Bronchial epithelial cell (primary cell): ENCODE measurements at regions not wholly inside any gene's neighbourhood (a gene's known extent, or its start where the extent isn't known, plus 50 kb on each side); places are given as distances from the start of the nearest gene placed in this dataset.

Experiments
- DNase-seq: peaks from one replicate; pipeline ENCODE4 v3.0.0-alpha.2; 2010; ENCODE audit warnings: low read depth
- FAIRE-seq: peaks from 2 replicates; lab custom pipeline; 2011; peaks lifted over from hg19 to GRCh38; lab: Jason Lieb, UNC
- H3K27me3 ChIP-seq: 2 replicates; pipeline ENCODE4 v1.5.1; 2011; ENCODE audit warnings: low read length; ENCODE audit not compliant: control insufficient read depth, insufficient read depth
- H3K36me3 ChIP-seq: 2 replicates; pipeline ENCODE4 v1.5.1; 2011; ENCODE audit warnings: low read length; ENCODE audit not compliant: control insufficient read depth, insufficient read depth
- H3K4me3 ChIP-seq: 2 replicates; pipeline ENCODE4 v1.5.1; 2011; ENCODE audit warnings: mild to moderate bottlenecking, low read depth, low read length, control low read depth
- TF ChIP-seq, protein P1 (sequence below): IDR thresholded peaks from 2 replicates; pipeline ENCODE4 v1.5.1; 2011; ENCODE audit warnings: mild to moderate bottlenecking, moderate library complexity, low read length, control low read depth, inconsistent platforms; ENCODE audit not compliant: insufficient read depth, severe bottlenecking

DNA sequence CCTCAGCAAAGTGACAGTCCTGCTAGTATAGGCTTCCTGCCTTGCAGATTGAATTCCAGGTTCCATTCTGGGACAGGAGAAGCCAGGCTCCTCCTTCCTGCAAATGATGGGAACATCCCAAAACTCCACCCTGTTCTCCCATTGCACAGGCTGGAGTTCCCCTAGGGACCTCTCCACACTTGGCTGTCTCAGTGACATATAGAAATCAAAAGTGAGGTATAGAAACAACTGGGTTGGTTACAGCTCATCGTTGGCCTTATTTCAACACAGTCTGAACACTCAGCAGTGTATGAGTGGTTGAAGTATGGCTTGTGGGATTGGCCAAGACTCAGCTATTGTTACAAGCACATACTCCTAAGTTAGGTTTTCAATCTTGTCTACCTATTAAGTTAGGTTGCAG lies 157.8 kb upstream of the FTMT start:
- Histone ChIP-seq H3K4me3 (no peak overlapping the region), H3K36me3 (no peaks in the 10 kb centered on the region), H3K27me3 (no peaks in the 10 kb centered on the region)
- FAIRE-seq (peak; percentile 79), DNase-seq (peak; percentile 25)
- TF ChIP-seq, protein P1, sequence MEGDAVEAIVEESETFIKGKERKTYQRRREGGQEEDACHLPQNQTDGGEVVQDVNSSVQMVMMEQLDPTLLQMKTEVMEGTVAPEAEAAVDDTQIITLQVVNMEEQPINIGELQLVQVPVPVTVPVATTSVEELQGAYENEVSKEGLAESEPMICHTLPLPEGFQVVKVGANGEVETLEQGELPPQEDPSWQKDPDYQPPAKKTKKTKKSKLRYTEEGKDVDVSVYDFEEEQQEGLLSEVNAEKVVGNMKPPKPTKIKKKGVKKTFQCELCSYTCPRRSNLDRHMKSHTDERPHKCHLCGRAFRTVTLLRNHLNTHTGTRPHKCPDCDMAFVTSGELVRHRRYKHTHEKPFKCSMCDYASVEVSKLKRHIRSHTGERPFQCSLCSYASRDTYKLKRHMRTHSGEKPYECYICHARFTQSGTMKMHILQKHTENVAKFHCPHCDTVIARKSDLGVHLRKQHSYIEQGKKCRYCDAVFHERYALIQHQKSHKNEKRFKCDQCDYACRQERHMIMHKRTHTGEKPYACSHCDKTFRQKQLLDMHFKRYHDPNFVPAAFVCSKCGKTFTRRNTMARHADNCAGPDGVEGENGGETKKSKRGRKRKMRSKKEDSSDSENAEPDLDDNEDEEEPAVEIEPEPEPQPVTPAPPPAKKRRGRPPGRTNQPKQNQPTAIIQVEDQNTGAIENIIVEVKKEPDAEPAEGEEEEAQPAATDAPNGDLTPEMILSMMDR = no peak

DNA sequence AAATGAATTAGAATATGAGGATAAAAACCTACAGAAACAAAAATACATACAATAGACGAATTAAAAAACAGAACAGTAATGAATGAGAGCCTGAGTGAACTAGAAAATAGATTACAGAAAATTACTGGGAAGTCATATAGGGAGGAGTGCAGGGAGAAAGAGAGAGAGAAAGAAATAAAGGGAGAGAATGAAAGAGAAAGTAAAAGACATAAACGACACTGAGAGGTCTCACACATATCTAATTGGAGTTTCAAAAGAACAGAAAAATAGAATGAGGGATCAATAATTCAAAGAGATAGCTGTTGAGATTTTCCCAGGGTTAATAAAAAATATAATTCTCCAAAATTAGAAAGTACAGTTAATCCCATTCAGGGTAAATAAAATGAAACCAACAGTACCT lies 156.4 kb upstream of the FTMT start:
- DNase-seq = no peak
- FAIRE-seq = no peak
- no peak overlapping the region for H3K4me3 ChIP-seq

DNA sequence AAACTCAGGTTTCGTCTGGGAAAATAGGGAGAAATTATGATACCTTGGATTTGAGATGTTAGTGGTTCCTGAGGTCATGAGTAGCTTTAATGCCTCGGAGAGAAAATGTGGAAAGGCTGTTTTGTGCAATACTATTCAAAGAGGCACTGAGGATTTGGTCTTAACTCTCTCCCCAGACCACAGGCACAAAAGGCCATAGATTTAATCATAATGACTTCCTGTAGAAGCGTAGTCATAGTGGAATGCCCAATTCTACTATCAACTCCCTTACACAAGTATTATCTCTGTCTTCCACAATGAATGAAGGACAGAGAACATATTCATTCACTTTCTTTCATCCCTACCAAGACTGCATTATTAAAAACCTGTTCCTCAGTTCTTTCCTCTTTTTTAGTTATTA lies 153.0 kb upstream of the FTMT start:
- no peaks in the 10 kb centered on the region for H3K36me3 ChIP-seq
- TF ChIP-seq, protein P1 = no peak
- no peaks in the 10 kb centered on the region for H3K27me3 ChIP-seq
- no peak overlapping the region for H3K4me3 ChIP-seq
- FAIRE-seq = no peak
- DNase-seq = no peak

More for the DNA sequence above, 156.4 kb upstream of the FTMT start:
- H3K27me3 ChIP-seq = no peaks in the 10 kb centered on the region
- TF ChIP-seq, protein P1 = no peak
- no peaks in the 10 kb centered on the region for H3K36me3 ChIP-seq

DNA sequence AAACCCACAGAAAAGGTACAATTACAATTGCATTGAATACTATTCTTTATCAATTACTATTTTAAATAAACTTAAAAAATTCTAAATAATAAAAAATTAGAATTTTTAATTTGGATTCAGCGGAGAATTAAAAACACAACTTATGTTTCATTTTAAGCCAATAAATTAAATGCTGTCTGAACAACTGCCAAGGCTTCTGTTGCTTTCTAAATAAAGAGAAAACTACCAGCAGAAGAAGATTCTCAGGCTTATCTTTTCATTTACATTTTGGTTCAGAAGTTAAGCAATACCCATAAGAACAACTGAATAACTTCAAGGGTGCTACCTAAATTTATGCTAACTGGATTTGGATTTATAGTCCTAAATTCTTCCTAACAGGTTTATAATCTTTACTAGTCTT lies 150.0 kb upstream of the FTMT start:
- DNase-seq (no peak), FAIRE-seq (no peak)
- Histone ChIP-seq H3K4me3 (no peak overlapping the region), H3K36me3 (no peaks in the 10 kb centered on the region), H3K27me3 (no peaks in the 10 kb centered on the region)
- TF ChIP-seq, protein P1 = no peak

DNA sequence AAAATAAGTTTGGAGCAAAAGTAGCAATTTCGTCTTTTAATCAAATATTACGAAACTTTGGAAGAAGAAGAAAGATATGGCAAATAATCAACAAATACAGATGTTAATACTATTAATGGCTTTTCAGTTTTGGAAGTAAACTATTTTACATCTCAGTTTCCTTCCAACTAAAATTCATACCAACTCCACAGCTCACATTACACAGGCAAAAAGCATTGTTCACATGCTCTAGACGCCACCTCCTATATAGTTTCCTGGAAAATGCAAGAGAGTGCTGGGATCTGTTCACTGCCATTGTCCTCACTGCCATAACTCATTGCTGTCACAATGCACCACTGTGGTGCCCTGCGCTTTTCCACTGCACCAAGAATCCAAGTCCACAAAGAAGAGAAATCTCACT lies 149.0 kb upstream of the FTMT start:
- Histone ChIP-seq H3K27me3 (no peaks in the 10 kb centered on the region), H3K36me3 (no peaks in the 10 kb centered on the region), H3K4me3 (no peak overlapping the region)
- no peak for FAIRE-seq
- TF ChIP-seq, protein P1 = no peak
- DNase-seq = no peak

DNA sequence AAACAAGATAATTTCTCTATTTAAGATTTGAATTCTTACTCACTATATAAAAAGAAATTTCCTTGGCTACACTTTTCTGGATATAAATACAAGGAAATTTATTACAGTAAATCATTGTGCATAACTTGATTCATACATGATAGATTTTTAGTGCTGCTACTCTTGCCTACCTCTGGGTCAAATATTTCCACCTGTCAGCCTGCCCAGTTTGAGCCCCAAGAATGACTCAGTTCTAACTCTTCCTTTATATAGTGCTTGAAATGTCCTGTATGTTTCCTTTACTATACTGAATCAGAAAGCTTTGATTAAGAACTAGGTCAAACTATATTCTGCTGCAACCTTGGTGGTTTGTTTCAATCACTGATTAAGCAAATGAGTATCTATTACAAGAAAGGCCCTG lies 147.4 kb upstream of the FTMT start:
- TF ChIP-seq, protein P1 = no peak
- Histone ChIP-seq H3K27me3 (no peaks in the 10 kb centered on the region), H3K4me3 (no peak overlapping the region), H3K36me3 (no peaks in the 10 kb centered on the region)
- FAIRE-seq = no peak
- DNase-seq = no peak
